HG03571 (cell line): ENCODE measurements at regions not wholly inside any gene's neighbourhood (a gene's known extent, or its start where the extent isn't known, plus 50 kb on each side); places are given as distances from the start of the nearest gene placed in this dataset.
"Not testable (repeated sequence)": the region's sequence is repeated elsewhere in the genome, so short reads cannot be mapped to it uniquely, and the experiment has no call there.

Source experiments
- ATAC-seq: cut with Tn5 transposase; IDR thresholded peaks from one replicate; pipeline ENCODE4 v1.9.1; 2021; ENCODE audit not compliant: unreplicated experiment

- no peak for ATAC-seq
Observed at GRCh38 chr4:175033162-175033561, 115.0 kb downstream of the ADAM29 start.

- no peak for ATAC-seq
Observed at GRCh38 chr4:175034007-175034406, 115.8 kb downstream of the ADAM29 start.

- ATAC-seq, result no peak
Observed at GRCh38 chr4:175034986-175035705, 117.0 kb downstream of the ADAM29 start.

GRCh38 chr4:175035905-175036304 lies 117.7 kb downstream of the ADAM29 start:
- no peak for ATAC-seq

- no peak for ATAC-seq
Observed at GRCh38 chr4:175048111-175048784, 130.1 kb downstream of the ADAM29 start.

- ATAC-seq, result no peak
Observed at GRCh38 chr4:175048906-175049305, 130.7 kb downstream of the ADAM29 start.

- ATAC-seq, result no peak
Observed at GRCh38 chr4:175051974-175052373, 133.8 kb downstream of the ADAM29 start.

GRCh38 chr4:175054980-175055379 lies 136.8 kb downstream of the ADAM29 start:
- ATAC-seq, result no peak

GRCh38 chr4:175062183-175062592 lies 144.0 kb downstream of the ADAM29 start:
- no peak for ATAC-seq

- ATAC-seq, result no peak
Observed at GRCh38 chr4:175065228-175065627, 147.1 kb downstream of the ADAM29 start.

- no peak for ATAC-seq
Observed at GRCh38 chr4:175066923-175067627, 148.9 kb downstream of the ADAM29 start.

GRCh38 chr4:175068266-175068665 lies 150.1 kb downstream of the ADAM29 start:
- ATAC-seq, result no peak

GRCh38 chr4:175070444-175070843 lies 152.3 kb downstream of the ADAM29 start:
- no peak for ATAC-seq

- ATAC-seq, result no peak
Observed at GRCh38 chr4:175071123-175071522, 153.0 kb downstream of the ADAM29 start.

GRCh38 chr4:175087145-175087544 lies 169.0 kb downstream of the ADAM29 start:
- no peak for ATAC-seq

GRCh38 chr4:175090116-175090515 lies 172.0 kb downstream of the ADAM29 start:
- ATAC-seq, result no peak

GRCh38 chr4:175091649-175092048 lies 173.5 kb downstream of the ADAM29 start:
- ATAC-seq, result no peak

GRCh38 chr4:175092114-175092513 lies 174.0 kb downstream of the ADAM29 start:
- no peak for ATAC-seq

- ATAC-seq, result not testable (repeated sequence)
Observed at GRCh38 chr4:175093055-175093454, 174.9 kb downstream of the ADAM29 start.

GRCh38 chr4:175103403-175103802 lies 185.2 kb downstream of the ADAM29 start:
- ATAC-seq, result no peak

GRCh38 chr4:175106301-175106700 lies 188.1 kb downstream of the ADAM29 start:
- ATAC-seq, result no peak

GRCh38 chr4:175109933-175110332 lies 191.8 kb downstream of the ADAM29 start:
- no peak for ATAC-seq
